Superior temporal gyrus (tissue), 1 donor: ENCODE measurements at regions not wholly inside any gene's neighbourhood (a gene's known extent, or its start where the extent isn't known, plus 50 kb on each side); places are given as distances from the start of the nearest gene placed in this dataset.

ENCODE experiments used
- DNase-seq: peaks from one replicate; pipeline ENCODE4 v3.0.0-alpha.2; 2016; ENCODE audit errors: extremely low spot score

DNA sequence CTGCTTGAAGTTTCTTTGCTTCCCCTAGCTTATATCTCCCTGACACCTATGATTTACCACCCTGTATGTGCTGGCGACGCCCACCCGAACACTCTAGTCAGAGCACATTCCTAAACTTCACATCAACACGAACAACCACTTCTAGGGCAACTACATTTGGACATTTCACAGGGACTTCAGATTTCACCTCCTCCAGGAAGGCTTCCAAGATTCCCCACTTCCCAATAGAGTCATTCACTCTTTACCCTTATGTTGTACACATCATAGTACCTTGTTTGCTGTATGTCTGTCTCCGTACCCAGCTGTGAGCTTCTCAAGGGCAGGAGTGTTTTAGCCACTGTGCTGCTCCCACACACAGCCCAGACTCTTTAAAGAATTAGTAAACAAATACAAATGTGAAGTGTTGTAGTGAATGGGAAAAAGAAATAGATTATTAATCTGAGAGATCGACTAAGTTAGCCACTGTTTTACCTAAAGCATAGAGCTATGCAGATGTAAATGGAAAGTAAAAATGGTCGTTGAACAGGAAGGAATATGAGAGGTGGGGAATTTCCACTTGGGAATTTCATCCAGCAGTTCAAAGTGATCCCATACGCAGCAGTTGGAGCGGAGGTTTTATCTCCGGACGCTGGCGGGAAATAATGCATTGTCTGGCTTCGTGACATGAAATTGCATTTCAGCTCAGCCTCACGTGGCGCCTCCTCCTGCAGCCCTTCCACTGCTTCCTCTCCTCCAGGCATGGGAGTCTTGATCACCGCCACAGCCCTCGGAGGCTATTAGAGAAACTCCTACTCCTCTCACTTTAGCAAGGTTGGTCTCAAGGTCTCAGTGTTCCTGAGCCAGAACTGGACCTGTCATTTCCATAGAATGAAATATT is 233.4 kb upstream of the COPS8 start:
- DNase-seq, result no peak

DNA sequence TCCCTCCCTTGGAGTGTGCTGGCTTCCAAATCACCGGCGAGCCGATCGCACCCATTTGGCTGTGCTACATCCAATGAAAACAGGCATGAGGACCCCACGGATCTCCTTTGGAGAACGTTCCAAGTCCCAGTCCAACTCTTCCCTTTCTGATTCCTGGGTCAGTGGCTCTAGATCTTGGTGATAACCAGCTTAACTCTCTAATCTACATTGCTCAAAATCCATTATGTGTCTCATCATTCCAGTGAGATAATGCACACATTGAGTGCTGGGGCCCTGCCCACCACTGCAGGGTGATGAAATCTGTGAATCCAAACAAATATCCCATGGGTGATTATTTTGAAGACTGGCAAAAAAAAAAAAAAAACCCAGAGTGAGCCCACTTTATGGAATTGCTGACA is 232.7 kb upstream of the COPS8 start:
- DNase-seq, result no peak

DNA sequence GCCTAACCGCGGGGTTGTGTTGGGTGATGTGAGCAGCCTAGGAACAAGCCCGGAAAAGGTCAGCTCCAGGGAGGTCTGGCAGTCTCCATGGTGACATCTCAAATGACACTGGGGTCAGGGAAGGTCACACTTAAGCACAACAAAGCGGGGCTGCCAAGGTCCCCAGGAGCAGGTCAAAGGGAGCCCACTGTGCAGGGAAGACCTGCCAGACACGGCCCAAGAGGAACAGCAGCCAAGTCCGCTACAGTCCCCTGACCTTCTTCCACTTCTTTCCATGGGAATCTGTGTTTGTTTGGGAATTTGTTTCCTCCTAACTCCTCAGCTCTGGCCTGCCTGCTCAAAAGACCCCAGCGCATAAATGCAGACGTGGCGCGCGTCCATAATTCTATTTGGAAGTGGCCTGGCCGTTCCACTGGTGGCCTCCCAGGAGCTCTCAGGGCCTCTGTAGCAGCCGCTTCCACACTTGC is 232.1 kb upstream of the COPS8 start:
- no peak for DNase-seq

- DNase-seq, result no peak
Measured at GRCh38 chr2:236855176-236855865, 230.4 kb upstream of the COPS8 start.

DNA sequence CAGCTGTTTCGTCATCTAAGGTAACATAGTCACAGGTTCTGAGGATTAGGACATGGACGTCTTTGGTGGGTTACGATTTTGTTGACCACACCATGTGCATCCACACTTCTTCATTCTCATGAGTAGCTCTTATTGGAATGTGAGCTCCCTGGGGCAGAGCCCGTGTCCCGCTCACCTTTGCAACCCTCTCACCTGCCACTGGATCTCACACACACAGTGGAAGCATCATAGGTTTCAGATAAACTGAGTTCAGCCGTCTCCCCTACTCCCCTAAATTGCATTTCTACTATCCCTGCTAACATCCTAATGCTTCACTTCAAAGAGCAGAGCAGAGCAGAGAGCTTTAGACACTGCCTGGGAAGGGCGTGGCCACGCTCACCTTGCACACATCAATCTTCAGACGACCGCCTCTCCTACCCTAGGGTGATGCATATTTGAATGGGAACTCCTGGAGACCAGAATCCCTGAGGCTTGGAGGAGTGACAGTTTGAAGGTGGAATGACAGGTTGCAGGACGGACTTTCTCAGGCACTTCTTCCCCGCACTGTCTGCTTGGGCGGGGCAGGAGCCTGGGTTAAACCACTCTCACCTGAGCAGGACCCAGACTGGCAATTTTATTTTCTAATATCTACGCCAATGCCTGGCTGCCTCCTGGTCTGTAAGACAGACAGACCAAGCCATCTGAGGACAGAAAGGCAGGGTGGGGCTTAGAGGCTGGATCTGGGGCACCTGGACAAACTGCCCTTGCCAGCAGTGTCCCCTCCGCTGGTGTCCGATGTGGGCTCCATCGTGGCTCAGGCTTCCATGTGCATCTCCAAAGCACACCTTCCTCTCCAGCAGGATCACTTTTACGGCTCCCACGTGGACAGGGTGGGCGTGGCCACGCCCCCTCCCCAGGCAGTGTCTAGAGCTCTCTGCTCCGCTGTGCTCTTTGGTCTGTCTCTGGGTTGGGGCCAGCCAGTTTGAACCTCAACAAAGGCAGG is 229.5 kb upstream of the COPS8 start:
- no peak for DNase-seq

DNA sequence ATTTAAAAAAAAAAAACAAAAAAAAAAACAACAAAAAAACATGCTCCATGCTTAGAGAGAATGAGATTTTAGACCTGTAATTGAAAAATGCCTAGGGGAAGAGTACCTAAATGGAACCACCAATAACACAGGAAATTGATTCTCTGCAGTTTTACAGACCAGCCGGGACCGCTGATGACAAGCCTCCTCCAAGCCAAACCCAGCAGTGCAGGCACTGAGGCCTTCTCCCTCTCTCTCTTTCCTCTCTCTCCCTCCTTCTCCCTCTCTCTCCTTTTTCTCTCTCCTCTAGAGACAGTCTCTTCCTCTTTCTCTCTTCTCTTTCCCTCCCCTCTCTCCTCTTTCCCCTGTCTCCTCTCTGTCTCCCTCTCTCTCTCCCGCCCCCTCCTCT is 228.8 kb upstream of the COPS8 start:
- DNase-seq, result no peak

GRCh38 chr2:236857246-236857645 is 228.4 kb upstream of the COPS8 start:
- no peak for DNase-seq

DNA sequence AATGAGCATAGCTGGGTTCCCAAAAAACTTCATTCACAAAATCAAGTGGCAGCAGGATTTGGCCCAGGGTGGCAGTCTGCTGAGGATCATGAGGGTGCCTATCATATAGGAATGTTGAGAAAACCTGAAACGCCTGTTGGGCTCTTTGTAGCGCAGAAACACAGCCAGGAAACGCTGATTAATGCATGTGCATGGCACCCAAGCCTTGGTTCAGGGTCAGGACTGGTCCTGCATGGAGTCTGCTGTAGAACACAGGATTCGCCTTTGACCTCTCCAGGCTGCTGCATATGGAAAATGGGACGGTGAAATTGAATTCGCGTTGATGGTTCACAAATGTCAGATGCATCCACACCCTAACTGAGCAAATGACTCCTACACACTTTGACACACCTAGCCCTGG is 227.9 kb upstream of the COPS8 start:
- no peak for DNase-seq

DNA sequence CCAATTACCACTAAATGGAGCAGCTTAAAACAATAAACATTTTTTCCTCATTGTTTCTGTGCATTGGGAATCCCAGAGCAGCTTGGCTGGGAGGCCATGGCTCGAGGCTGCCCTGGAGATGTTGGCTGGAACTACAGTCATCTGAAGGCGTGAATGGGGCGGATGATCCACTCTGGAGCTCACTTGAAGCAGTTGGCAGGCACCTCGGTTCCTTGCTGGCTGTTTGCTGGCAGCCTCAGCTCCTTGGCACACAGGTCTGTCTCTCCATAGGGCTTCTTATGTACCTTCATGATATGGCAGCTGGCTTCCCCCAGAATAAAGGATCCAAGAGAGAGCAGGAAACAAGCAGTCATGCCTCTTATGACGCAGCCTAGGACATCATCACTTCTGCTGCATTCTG is 227.0 kb upstream of the COPS8 start:
- no peak for DNase-seq

GRCh38 chr2:236859908-236860307 is 225.8 kb upstream of the COPS8 start:
- DNase-seq, result no peak

GRCh38 chr2:236861196-236861875 is 224.4 kb upstream of the COPS8 start:
- no peak for DNase-seq

- no peak for DNase-seq
Measured at GRCh38 chr2:236861944-236862343, 223.7 kb upstream of the COPS8 start.

DNA sequence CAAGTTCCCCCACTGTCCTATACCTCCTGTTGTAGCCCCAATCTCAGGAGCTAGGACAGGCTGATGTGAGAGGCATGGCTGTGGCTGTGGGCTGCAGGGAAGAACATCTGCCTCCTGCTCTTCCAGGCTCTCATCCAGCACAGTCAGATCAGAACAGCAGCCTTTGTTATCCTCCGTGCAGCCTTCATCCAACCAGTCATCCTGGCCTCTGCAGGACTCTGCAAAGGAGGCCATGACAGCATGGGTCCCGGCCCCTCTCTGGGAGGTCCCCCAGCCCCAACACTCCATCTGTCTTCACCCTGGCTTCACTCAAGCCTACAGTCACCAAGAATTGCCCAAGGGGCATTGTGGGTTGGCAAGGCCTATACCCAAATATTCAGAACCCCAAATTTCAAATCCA is 223.2 kb upstream of the COPS8 start:
- DNase-seq, result no peak

- DNase-seq, result no peak
Measured at GRCh38 chr2:236862961-236863728, 222.5 kb upstream of the COPS8 start.

DNA sequence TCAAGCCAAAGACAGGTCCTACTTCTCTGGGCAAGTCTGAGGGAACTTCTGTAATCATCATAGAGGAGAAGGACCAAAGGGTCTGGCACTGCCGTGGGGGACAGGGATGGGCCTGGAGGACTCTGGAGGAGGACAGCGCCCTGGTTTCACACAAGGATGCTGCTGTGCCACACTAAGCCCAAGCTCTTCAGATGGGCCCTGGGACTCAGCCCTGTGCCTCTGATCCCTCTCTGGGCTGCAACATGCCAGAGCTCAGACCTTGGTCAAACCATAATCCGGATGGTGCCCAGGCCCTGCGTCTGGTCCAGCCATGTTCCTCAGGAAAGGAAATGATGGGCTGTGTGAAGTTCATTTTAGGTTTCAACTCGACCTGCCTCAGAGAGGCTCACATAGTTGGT is 222.0 kb upstream of the COPS8 start:
- no peak for DNase-seq

DNA sequence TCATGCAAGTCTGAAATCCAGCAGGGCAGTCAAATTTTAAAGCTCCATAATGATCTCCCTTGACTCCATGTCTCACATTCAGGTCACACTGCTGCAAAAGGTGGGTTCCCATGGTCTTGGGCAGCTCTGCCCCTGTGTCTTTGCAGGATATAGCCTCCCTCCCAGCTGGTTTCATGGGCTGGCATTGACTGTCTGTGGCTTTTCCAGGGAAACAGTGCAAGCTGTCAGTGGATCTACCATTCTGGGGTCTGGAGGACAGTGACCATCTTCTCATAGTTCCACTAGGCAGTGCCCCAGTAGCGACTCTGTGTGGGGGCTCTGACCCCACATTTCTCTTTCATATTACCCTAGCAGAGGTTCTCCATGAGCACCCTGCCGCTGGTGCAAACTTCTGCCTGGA is 220.6 kb upstream of the COPS8 start:
- DNase-seq, result no peak

- no peak for DNase-seq
Measured at GRCh38 chr2:236866542-236867340, 218.9 kb upstream of the COPS8 start.

DNA sequence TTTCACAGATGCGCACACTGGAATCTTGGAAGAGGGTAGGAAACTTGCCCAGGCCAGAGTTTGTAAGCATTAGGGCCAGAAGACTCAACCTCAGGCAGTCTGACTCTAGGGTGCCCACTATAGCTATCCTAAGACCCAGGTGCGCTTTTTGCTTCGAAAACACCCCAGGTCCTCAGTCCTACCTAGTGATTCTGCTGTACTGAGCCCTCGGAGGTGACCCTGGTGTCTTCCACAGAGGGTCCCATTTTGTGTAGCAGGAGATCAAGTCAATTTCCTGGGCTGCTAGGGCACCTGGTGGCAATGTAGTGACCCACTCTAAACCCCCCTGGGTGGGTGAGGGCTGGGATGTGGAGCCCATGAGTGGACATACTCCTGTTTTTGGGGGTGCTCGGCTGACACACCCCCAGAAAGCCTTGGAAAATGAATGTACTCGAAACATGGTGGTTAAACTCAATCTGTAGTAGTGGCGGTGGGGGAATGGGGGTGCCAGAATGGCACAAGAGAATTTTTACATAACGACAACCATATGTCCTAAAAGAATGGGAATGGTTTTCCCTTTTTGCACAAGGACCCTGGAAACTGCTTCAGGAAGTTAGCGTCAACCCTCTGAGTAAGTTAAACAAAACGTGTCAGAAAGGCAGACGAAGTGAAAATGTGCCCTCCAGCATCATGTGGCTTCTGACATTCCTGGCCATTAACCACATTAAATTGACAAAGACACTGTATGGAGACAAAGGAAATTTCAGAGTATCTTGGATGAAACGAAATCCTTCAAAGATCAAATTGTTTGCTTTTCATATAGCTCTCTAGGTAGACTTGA is 218.0 kb upstream of the COPS8 start:
- DNase-seq, result no peak

GRCh38 chr2:236870370-236870769 is 215.3 kb upstream of the COPS8 start:
- no peak for DNase-seq
